Left cardiac atrium (tissue), 4 donors: ENCODE measurements at regions not wholly inside any gene's neighbourhood (a gene's known extent, or its start where the extent isn't known, plus 50 kb on each side); places are given as distances from the start of the nearest gene placed in this dataset.

ENCODE experiments used
- ATAC-seq, 2 donors: fragments of 200-7000 bp; cut with Tn5 transposase; one replicate each; pipeline ENCODE4 v1.9.1; 2020; ENCODE audit warnings: mild to moderate bottlenecking in 2 of 2, moderate library complexity in 2 of 2
- DNase-seq: peaks from one replicate; pipeline ENCODE4 v3.0.0-alpha.2; 2020
- intact Hi-C, 2 donors: fragments of 100-400 bp; cut with DNase I; formaldehyde crosslinking; loops; one replicate each; pipeline versions ENCODE4 v1.14.1 to v1.15.1; 2022 to 2023
- donor health status: DM: no; HTN: yes; CAD: no.
- donor health status: DM: no; HTN: yes; CAD: no; lungs with severe emphysema.
- donor health status: DM: yes; HTN: yes; CAD: no.
- donor health status: Dilated cardiomyopathy.

GRCh38 chr9:1698991-1699390, 316.2 kb upstream of the SMARCA2 start:
- ATAC-seq (no peak), DNase-seq (no peak)
- intact Hi-C loops: no loop called here

- intact Hi-C loops: no loop called here
- ATAC-seq: no peak
- no peak for DNase-seq
These were observed 314.0 kb upstream of the SMARCA2 start for GRCh38 chr9:1701113-1701512.

DNA sequence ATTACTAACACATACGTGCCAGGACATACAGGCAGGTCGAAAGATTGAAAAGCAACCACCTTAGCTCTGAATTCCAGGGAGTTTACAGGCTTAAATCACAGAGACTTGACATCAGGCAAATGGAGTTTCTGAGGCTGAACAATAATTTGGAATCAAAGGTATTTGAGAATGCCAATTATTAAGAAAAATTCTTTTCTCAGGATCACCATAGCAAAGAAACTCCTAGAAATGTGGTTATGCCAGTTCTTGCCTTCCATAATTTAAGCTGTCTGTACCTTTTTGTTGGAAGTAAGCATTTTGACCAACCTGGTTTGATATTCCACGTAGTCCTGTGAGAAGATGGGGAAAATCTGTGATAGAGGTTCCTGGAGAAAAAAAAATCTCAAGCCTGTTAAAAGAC, 312.4 kb upstream of the SMARCA2 start:
- no peak for DNase-seq
- intact Hi-C loops: no loop called here
- no peak for ATAC-seq

- no peak for ATAC-seq
- intact Hi-C loops: no loop called here
- no peak for DNase-seq
These were observed 307.9 kb upstream of the SMARCA2 start for GRCh38 chr9:1707291-1707690.

DNA sequence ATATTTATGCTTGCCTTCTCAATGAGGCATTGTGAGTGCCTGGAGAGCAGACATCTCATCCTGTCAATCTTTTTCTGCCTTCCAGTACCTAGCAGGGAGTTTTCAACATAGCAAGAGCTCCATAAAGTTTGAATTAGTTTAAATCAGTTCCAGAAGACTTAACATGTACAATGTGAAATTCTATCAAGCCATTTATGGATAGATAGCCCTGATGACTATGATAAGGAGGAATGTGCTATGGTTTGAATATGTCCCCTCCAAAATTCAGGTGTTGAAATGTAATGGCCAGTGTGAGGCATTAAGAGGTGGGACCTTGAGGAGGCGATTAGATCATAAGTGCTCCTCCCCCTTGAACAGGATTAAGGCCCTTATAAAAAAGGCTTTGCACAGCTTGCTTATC, 306.9 kb upstream of the SMARCA2 start:
- ATAC-seq: no peak
- intact Hi-C loops: no loop called here
- no peak for DNase-seq

DNA sequence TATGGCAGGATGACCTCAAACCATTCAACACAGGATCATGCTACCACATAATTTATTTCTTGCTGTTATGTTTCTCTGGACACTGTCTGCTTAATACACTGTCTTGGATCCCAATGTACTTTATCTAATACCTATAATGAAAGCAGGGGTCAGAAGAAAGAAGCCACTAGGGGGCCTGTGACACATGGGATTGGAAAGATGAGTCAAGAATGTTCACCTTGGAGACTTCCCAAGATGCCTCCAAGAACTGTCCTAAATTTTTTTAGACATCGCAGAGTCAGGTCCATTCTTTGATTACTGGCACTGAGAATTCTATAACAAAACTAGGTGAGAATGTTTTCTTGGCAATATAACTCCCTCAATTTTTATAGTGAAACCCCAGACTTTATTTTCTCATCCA, 305.8 kb upstream of the SMARCA2 start:
- intact Hi-C loops: no loop called here
- no peak for ATAC-seq
- DNase-seq: no peak

DNA sequence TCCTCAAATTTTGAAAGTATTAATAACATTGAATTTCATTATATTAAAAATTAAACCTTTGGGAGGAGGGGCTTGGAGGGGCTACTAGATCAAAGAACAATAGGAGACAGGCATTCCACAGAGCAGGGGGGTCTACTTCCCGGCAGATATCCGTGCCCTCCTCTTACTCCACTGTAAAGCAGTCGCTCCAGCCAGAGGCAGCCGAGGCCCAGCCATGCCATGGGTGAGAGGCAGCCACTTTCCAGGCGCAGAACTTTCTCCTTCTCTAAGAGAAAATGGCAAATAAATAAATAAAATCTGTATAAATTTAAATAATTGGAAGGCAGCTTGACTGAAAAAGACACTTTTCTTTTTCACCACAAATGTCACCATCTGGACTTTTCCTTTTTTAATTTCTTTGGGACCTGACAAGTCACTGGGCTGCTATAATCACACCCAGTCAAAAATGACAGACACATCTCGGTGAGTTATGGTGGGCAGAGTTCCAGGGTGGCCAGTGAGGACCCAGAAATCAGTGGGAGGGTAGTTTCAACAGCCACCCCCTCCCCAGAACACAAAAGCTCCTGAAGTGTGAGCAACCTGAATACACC, 302.2 kb upstream of the SMARCA2 start:
- intact Hi-C loops: no loop called here
- DNase-seq: no peak
- ATAC-seq: no peak

DNA sequence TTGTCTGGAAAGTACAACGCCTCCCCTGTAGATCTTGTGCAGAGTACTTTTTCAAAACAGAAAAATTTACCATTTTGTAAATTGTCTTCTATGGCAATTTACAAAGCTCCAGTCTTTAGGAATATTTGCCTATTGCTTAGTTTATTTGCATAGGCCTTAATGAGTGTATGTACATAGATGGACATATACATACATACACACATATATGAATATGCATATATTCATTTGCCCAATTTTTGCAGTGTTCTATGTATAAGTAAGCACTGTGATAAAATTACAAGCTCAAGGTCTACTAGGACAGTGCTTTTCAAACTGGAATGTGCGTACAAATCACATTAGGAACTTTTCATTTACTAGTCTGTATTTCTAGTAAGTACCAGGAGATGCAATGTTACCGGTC, 301.3 kb upstream of the SMARCA2 start:
- DNase-seq (no peak), ATAC-seq (no peak)
- intact Hi-C loops: no loop called here

DNA sequence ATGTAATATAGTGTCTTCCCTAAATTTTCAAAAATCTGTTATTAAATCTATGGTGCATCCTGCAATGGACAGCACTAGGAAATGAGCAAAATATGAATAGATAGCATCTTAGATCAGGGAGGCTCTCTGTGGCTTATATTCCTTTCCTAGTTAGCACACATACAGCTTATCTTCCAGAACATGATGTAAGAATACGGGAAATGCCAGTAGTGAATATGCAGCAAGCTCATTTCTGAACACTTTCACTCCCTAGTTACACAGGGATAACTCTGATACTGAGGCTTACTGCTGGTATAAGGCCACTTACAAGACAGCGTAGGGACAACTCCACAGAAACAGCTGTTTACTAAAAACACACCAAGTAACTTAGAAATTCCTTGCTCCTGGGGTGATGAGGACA, 297.3 kb upstream of the SMARCA2 start:
- DNase-seq: no peak
- ATAC-seq: no peak
- intact Hi-C loops: no loop called here

- intact Hi-C loops: no loop called here
- DNase-seq (no peak), ATAC-seq (no peak)
These were observed 296.3 kb upstream of the SMARCA2 start for GRCh38 chr9:1718836-1719235.

DNA sequence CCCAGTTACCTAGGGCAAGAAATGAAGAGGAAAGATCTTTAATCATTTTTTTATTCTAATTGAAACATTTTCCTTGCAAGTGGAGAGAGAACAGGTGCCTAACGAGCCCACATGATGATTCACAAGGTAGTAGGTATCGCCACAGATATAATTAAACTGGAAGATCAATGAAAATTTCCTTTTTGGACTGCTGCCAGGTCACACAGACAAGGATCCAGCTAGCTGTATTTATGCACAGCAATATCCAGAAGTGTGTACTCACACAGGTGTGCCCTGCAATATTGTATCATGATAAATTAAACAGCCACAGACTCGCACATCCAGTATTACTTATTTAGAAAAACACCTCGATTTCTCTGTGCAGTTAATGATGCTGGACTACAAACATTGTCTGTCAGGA, 294.0 kb upstream of the SMARCA2 start:
- intact Hi-C loops: no loop called here
- DNase-seq (no peak), ATAC-seq (no peak)

GRCh38 chr9:1722404-1722803, 292.7 kb upstream of the SMARCA2 start:
- ATAC-seq (no peak), DNase-seq (no peak)
- intact Hi-C loops: no loop called here

- ATAC-seq: no peak
- intact Hi-C loops: no loop called here
These were observed 291.6 kb upstream of the SMARCA2 start for GRCh38 chr9:1723522-1724015.

DNA sequence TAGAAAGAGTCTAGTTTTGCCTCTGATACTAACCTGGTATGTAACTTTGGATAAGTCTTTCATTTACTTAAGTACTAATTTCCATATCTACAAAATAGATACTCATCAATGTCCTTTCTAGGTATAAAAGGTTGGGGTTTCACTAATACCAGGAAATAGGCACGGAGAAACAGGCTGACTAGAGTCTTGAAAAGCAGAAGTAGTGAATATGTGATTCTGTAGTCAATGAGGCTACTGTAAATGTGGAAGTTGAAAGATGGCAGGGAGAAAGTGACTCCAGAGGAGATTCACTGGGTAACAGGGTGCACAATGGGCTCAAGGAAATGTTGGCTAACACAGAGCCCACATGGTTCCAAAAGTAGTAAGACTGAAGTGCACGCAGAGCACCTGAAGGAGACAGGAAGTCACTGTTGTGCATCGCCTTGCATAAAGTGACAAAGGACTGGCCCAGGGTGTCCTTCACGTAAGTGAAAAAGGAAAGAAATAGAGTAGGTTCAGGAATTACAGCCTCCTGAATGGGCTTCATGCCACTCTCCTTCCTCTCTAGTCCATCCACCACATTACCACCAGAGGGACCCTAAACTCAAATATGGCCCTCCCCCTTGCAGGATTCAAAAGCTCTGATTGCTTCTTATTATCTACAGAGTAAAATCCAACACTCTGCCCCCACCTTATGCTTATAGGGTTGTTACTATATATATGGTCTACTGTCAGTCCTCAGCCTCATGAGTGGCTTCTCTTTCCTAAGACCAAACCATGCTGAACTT, 288.0 kb upstream of the SMARCA2 start:
- no peak for ATAC-seq
- no peak for DNase-seq
- intact Hi-C loops: no loop called here

More at GRCh38 chr9:1723522-1724015, 291.6 kb upstream of the SMARCA2 start:
- no peak for DNase-seq

GRCh38 chr9:1729631-1730030, 285.5 kb upstream of the SMARCA2 start:
- intact Hi-C loops: no loop called here
- DNase-seq (no peak), ATAC-seq (no peak)

GRCh38 chr9:1732670-1733069, 282.5 kb upstream of the SMARCA2 start:
- intact Hi-C loops: no loop called here
- DNase-seq: no peak
- ATAC-seq: no peak

- intact Hi-C loops: no loop called here
- DNase-seq (no peak), ATAC-seq (no peak)
These were observed 276.5 kb upstream of the SMARCA2 start for GRCh38 chr9:1738511-1739100.

- no peak for DNase-seq
- no peak for ATAC-seq
- intact Hi-C loops: no loop called here
These were observed 271.8 kb upstream of the SMARCA2 start for GRCh38 chr9:1743121-1743960.

DNA sequence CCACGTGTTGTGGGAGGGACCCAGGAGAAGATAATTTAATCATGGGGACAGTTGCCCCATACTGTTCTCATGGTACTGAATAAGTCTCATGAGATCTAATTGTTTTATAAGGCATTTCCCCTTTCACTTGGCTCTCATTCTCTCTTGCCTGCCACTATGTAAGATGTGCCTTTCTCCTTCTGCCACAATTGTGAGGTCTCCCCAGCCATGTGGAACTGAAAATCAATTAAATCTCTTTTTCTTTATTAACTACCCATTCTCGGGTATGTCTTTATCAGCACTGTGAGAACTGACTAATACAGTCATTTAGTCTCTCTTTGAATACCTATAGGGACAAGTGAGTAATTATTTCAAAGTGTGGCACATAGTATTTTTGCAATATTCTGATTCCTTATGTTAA, 269.2 kb upstream of the SMARCA2 start:
- DNase-seq (no peak), ATAC-seq (no peak)
- intact Hi-C loops: no loop called here

- DNase-seq (no peak), ATAC-seq (no peak)
- intact Hi-C loops: no loop called here
These were observed 267.7 kb upstream of the SMARCA2 start for GRCh38 chr9:1747417-1747967.
